ENCODE measurements at regions not wholly inside any gene's neighbourhood (a gene's known extent, or its start where the extent isn't known, plus 50 kb on each side); places are given as distances from the start of the nearest gene placed in this dataset.
A peak's percentile ranks its signal among the peaks of the same experiment; 100 is the strongest.

DNA sequence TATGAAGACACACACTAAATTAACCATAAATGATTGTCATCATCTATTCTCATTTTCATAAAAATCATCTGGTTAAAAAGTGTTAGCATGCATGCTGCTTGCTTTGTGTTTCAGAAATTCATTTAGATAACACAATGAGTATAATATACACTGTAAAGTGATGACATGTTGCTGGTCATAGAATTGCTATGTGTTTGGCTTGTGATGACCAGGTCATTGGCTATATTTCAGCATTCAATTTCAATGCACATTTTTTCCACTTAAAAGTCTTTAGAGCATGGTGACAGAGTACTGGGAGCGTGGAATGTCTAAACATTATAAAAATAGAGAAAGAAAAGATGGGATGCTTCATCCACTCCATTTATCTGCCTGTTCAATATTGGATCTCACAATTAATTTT is 1291.1 kb upstream of the MAP3K7 start:
- Mint-ChIP-seq H3K4me3 (no peak overlapping the region), H3K9me3 (no peaks in the 10 kb centered on the region), H3K4me1 (no peaks in the 10 kb centered on the region), H3K27me3 (ENCODE audit: low read depth) (no peaks in the 10 kb centered on the region), H3K36me3 (ENCODE audit: low read depth) (no peaks in the 10 kb centered on the region), H3K27ac (no peak overlapping the region)
- TF ChIP-seq, protein P1, sequence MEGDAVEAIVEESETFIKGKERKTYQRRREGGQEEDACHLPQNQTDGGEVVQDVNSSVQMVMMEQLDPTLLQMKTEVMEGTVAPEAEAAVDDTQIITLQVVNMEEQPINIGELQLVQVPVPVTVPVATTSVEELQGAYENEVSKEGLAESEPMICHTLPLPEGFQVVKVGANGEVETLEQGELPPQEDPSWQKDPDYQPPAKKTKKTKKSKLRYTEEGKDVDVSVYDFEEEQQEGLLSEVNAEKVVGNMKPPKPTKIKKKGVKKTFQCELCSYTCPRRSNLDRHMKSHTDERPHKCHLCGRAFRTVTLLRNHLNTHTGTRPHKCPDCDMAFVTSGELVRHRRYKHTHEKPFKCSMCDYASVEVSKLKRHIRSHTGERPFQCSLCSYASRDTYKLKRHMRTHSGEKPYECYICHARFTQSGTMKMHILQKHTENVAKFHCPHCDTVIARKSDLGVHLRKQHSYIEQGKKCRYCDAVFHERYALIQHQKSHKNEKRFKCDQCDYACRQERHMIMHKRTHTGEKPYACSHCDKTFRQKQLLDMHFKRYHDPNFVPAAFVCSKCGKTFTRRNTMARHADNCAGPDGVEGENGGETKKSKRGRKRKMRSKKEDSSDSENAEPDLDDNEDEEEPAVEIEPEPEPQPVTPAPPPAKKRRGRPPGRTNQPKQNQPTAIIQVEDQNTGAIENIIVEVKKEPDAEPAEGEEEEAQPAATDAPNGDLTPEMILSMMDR (IDR thresholded peaks at IDR 0.05; ENCODE audit: unreplicated experiment in 3 of 3) = no peak

DNA sequence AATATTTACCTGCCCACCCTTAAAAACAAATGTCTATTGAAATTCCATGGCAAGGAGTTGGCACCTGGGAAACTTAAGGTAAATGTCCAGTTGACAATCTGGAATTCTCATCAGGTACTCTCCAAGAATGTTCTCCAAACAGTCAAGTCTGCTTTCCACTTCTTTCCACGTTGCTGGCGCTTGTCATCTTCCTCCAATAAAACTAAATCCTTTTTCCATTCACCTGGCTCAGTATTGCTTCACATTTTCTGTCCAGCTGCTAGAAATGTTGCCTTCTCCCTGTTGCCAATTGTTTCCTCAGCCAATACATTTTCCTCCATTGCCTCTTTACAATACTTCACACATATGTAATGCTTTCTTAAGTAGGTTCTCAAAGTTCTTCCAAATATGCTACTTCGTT is 1288.1 kb upstream of the MAP3K7 start:
- Mint-ChIP-seq H3K4me3 (no peak overlapping the region), H3K9me3 (peaks cover 5% of the 10 kb centered on the region), H3K27me3 (ENCODE audit: low read depth) (no peaks in the 10 kb centered on the region), H3K36me3 (ENCODE audit: low read depth) (no peaks in the 10 kb centered on the region), H3K4me1 (no peaks in the 10 kb centered on the region), H3K27ac (no peak overlapping the region)
- TF ChIP-seq, protein P1 (IDR thresholded peaks at IDR 0.05; ENCODE audit: unreplicated experiment in 3 of 3) = no peak

DNA sequence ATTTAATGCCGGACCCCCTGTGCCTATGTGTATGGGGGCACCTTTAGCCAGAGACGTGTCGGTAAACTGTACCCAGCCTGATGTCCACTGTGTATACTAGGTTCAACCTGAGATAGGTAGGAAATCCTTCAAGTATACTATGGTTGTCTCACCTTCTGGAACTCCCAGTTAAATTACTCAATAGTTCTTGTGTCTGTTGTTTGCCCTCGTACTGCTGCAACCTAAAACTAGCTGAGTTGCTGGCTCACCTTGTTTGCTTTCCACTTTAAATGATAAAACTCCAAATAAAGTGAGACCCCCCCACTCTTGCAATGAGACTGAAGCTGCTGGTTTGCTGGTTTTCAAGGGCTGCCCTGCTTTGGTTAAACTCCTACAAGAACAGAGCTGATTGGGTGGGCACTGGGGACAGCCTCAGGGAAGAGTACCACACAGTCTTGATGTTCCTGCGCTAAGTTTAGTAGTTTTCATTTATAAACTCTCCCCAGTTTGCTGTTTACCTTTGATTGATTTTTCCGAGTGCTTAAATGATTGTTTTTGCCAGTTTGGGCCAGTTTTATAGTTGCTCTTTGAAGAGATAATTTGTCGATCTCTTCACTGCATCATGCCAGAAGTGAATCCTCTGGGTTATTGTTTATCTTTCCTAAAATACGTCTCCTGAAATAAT is 1281.8 kb upstream of the MAP3K7 start:
- no peaks in the 10 kb centered on the region for H3K4me1 Mint-ChIP-seq
- H3K4me3 Mint-ChIP-seq = no peak overlapping the region
- peaks cover 5% of the 10 kb centered on the region for H3K9me3 Mint-ChIP-seq
- TF ChIP-seq, protein P1 (IDR thresholded peaks at IDR 0.05; ENCODE audit: unreplicated experiment in 3 of 3) = no peak
- H3K27me3 Mint-ChIP-seq (ENCODE audit: low read depth) = no peaks in the 10 kb centered on the region
- no peak overlapping the region for H3K27ac Mint-ChIP-seq
- no peaks in the 10 kb centered on the region for H3K36me3 Mint-ChIP-seq (ENCODE audit: low read depth)

DNA sequence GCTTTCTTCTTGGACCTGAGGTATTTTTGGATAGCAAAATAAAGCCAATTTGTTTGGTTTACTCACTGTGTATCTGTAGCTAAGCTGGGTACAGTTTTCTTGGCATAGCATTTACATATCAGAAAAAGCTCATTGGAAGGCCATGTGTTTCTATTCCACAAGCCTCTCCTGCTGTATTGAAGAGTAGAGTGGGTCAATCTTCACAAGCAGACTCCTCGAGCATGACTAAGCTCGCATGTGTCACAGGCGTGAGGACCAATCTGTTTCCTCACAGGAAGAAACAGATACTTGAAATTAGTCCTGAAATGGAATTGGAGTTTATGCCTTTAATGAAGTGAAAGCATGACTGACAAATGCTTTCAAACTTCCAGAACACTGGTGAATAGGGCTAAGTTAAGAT is 1279.0 kb upstream of the MAP3K7 start:
- Mint-ChIP-seq H3K4me1 (peaks cover 7% of the 10 kb centered on the region), H3K9me3 (peaks cover 3% of the 10 kb centered on the region), H3K36me3 (ENCODE audit: low read depth) (no peaks in the 10 kb centered on the region), H3K27me3 (ENCODE audit: low read depth) (no peaks in the 10 kb centered on the region), H3K27ac (peak overlapping the region in 1 of 3 experiments; percentile 33), H3K4me3 (no peak overlapping the region)
- TF ChIP-seq, protein P1 (IDR thresholded peaks at IDR 0.05; ENCODE audit: unreplicated experiment in 3 of 3) = no peak

DNA sequence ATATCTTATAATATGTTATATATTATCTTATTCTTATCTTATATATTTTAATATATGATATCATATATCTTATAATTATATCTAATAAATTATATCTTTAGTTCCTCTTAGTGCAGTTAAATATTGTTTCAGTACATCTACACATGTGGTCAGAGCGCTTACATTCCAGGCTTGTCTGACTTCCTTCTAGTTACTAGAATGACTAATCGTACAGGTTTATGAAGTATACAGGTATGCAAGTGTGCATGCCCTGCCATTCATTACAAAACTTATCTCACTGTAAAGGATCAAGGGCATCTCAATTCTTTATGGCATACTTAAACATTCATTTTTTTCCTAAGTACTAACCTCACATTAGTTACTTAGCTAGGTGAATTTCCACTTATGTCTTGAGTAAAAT is 1278.0 kb upstream of the MAP3K7 start:
- Mint-ChIP-seq H3K27me3 (ENCODE audit: low read depth) (no peaks in the 10 kb centered on the region), H3K4me1 (peaks cover 11% of the 10 kb centered on the region), H3K9me3 (no peaks in the 10 kb centered on the region), H3K36me3 (ENCODE audit: low read depth) (no peaks in the 10 kb centered on the region), H3K4me3 (no peak overlapping the region), H3K27ac (no peak overlapping the region)
- TF ChIP-seq, protein P1 (IDR thresholded peaks at IDR 0.05; ENCODE audit: unreplicated experiment in 3 of 3) = no peak

Measured in nephron (organoid).